ENCODE measurements at regions not wholly inside any gene's neighbourhood (a gene's known extent, or its start where the extent isn't known, plus 50 kb on each side); places are given as distances from the start of the nearest gene placed in this dataset.

- DNase-seq (ENCODE audit: low spot score) = no peak
Measured at GRCh38 chr13:21960108-21960507, 289.2 kb downstream of the FGF9 start.

GRCh38 chr13:21964686-21965085 is 293.8 kb downstream of the FGF9 start:
- no peak for DNase-seq (ENCODE audit: low spot score)

- DNase-seq (ENCODE audit: low spot score) = no peak
Measured at GRCh38 chr13:21965095-21965494, 294.2 kb downstream of the FGF9 start.

- no peak for DNase-seq (ENCODE audit: low spot score)
Measured at GRCh38 chr13:21966014-21966413, 295.1 kb downstream of the FGF9 start.

GRCh38 chr13:21967871-21968270 is 297.0 kb downstream of the FGF9 start:
- DNase-seq (ENCODE audit: low spot score) = no peak

GRCh38 chr13:21970172-21970571 is 299.3 kb downstream of the FGF9 start:
- DNase-seq (ENCODE audit: low spot score) = no peak

- DNase-seq (ENCODE audit: low spot score) = no peak
Measured at GRCh38 chr13:21970918-21971317, 300.0 kb downstream of the FGF9 start.

GRCh38 chr13:21971662-21972621 is 301.1 kb downstream of the FGF9 start:
- no peak for DNase-seq (ENCODE audit: low spot score)

GRCh38 chr13:21973437-21974125 is 302.7 kb downstream of the FGF9 start:
- no peak for DNase-seq (ENCODE audit: low spot score)

GRCh38 chr13:21974741-21975140 is 303.9 kb downstream of the FGF9 start:
- no peak for DNase-seq (ENCODE audit: low spot score)

- no peak for DNase-seq (ENCODE audit: low spot score)
Measured at GRCh38 chr13:21976159-21976558, 305.3 kb downstream of the FGF9 start.

GRCh38 chr13:21979161-21979806 is 308.4 kb downstream of the FGF9 start:
- DNase-seq (ENCODE audit: low spot score) = no peak

GRCh38 chr13:21980049-21980448 is 309.2 kb downstream of the FGF9 start:
- DNase-seq (ENCODE audit: low spot score) = no peak

GRCh38 chr13:21984156-21984555 is 313.3 kb downstream of the FGF9 start:
- DNase-seq (ENCODE audit: low spot score) = no peak

GRCh38 chr13:21986602-21987001 is 315.7 kb downstream of the FGF9 start:
- no peak for DNase-seq (ENCODE audit: low spot score)

GRCh38 chr13:21987793-21988192 is 316.9 kb downstream of the FGF9 start:
- DNase-seq (ENCODE audit: low spot score) = no peak

GRCh38 chr13:21988624-21989023 is 317.8 kb downstream of the FGF9 start:
- no peak for DNase-seq (ENCODE audit: low spot score)

GRCh38 chr13:21996049-21996448 is 325.2 kb downstream of the FGF9 start:
- no peak for DNase-seq (ENCODE audit: low spot score)

GRCh38 chr13:21997726-21998125 is 326.9 kb downstream of the FGF9 start:
- peak; percentile 11 for DNase-seq (ENCODE audit: low spot score)

- peak; percentile 21 for DNase-seq (ENCODE audit: low spot score)
Measured at GRCh38 chr13:21998279-21998990, 327.6 kb downstream of the FGF9 start.

GRCh38 chr13:21999666-22000065 is 328.8 kb downstream of the FGF9 start:
- no peak for DNase-seq (ENCODE audit: low spot score)

- DNase-seq (ENCODE audit: low spot score) = no peak
Measured at GRCh38 chr13:22000191-22000590, 329.3 kb downstream of the FGF9 start.
